GM18858 (cell line): ENCODE measurements at regions not wholly inside any gene's neighbourhood (a gene's known extent, or its start where the extent isn't known, plus 50 kb on each side); places are given as distances from the start of the nearest gene placed in this dataset.
"Not testable (repeated sequence)": the region's sequence is repeated elsewhere in the genome, so short reads cannot be mapped to it uniquely, and the experiment has no call there.

Experiments used
- ATAC-seq: cut with Tn5 transposase; IDR thresholded peaks from one replicate; pipeline ENCODE4 v1.9.1; 2021; ENCODE audit not compliant: unreplicated experiment

DNA sequence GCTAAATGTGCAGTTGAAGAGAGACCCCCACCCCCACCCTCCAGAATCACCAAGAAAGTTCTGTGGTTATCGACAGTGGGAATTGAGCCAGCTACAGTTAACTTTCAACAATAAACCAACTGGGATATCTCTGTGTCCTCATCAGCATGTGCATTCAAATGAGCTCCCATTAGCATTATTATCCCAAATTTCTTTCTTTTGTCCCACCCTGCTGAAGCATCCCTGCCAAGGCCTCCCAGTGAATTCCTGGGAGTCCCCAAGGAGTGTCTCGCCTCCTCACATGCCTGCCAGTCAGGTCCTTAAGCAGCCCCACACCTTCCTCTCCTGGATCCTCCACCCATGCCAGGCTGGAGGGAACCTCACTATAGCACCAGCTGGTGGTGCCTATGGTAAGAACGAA is 422.1 kb upstream of the HNRNPA3 start:
- ATAC-seq, result no peak

DNA sequence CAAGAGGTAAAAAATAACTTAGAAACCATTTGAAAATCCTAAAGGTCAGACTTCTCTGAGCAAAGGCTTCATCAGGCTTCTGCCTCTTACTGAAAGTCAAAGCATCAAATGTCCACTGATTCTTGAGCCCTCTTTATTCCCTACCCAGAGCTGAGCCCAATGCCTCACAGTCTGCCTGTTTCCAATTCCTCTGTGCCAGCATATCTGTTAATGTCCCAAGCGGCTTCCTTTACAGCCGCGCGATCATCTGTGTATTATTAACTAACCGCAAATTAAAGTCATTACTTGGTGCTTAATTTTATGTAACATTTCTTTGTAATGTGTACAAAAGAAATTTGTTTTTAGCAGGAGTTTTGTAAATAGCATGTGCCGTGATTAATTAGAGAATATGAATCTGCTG is 418.8 kb upstream of the HNRNPA3 start:
- no peak for ATAC-seq

DNA sequence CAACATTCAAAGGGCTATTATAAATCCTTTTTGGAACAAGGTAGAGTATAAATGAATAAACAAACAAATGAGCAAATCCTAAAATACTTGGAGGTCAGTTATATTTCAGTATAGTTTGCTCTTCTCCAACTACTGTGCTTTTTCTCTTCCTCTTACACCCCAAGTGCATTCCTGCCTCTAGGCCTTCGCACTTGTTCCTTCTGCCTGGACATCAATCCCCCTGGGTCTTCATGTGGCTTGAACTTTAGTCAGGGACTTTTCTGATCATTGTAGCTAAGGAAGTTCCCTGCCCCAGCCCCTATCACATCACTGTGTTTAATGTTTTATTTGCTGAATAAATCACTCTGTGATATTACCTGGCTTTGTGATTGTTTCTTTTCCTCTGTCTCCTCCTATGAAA is 418.2 kb upstream of the HNRNPA3 start:
- no peak for ATAC-seq

DNA sequence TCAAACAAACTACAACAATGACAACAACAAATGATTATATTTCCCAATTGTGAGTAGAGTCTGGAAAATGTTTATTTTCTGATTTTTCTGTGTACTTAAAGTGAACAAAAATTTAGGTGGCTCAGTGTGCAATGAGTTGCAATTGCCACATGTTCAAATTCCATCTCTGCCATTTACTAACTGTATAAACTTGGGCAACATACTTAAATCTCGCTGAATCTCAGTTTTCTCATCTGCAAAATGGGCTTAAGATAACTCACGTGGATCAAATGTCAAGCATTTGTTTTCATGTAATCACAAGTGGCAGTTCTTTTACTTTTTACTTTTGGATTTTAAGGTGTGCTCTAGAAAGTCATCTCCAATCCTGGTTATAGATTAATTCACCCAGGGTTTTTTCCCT is 416.8 kb upstream of the HNRNPA3 start:
- ATAC-seq, result no peak

DNA sequence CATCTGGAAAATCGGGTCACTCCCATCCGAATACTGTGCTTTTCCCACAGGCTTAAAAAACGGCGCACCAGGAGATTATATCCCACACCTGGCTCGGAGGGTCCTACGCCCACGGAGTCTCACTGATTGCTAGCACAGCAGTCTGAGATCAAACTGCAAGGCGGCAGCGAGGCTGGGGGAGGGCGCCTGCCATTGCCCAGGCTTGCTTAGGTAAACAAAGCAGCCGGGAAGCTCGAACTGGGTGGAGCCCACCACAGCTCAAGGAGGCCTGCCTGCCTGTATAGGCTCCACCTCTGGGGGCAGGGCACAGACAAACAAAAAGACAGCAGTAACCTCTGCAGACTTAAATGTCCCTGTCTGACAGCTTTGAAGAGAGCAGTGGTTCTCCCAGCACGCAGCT is 415.9 kb upstream of the HNRNPA3 start:
- not testable (repeated sequence) for ATAC-seq

DNA sequence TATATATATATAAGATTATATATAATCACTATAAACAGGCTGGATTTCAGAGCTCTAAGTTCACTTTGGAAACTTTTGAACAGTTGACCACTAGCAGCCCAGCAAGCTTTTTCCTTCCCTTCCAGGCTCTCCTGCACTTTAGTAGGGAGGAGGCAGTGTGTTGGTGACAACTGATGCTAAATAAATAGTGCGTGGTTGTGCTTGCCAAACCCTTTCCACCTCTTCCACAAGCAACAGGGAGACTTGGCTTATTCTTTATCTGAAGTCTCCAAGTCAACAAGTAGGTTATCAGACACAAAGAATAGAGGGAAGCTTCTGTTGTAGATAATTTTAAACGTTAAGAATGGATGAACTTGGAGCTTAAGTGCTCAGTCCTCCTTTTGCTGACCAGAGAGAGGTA is 408.2 kb upstream of the HNRNPA3 start:
- ATAC-seq, result no peak

DNA sequence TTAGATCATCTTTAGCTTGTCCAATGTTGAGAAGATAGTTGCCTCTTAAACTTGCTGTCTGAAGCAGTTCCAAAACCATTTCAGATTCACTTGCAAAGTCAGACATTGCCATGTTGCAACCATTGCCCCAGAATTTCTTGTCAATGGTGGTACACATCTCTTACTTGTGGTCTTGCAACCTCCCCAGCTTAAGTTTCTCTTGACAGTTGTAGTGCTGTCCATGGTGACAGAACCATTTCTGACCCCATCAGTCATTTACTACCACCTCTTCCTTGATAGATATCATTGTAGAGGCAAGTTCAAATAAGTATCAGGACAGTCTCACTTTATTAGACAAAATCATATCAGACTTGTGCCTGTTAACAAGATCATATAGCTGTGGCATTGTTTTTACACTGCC is 407.2 kb upstream of the HNRNPA3 start:
- ATAC-seq, result no peak

DNA sequence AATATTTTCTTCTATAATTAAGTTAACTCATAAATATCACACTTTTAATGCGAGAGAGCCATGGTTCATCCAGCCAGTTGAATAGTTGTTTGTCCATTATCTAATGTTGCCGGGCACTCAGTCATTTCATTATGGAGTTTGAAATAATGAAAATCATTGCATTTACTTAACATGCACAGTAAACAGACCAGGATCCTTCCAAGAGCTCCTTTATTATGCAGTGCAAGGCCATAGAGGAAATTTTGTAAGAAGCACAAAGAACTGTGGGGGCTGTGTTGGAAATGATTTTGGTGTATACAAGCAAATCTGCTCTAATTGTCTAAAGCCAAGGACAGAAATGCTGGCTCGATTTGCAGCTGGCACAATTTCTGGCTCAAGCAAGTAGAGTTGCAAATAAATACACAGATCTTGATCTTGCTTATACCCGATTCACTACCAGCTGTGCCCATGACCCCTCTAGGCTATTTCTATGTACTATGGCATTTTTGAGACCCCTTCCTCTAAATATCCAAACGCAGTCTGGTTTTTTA is 400.3 kb upstream of the HNRNPA3 start:
- no peak for ATAC-seq

DNA sequence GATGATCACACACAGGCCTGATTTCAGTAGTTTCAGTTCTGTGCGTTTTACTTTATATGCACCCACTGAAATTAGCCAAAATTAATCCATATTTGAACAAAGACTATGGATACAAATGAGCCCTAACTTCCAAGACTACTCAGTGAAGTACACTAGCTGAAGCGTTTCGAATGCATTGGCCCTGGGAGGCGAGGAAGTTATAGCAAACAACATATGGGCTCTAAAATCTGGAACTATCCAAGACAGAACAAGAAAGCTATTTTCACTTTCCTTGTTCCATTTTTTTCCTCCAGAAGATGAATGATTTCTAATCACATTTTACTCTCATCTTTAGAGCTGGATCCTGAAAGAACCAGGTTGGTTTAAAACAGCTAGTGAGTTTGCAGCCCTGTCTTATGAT is 399.4 kb upstream of the HNRNPA3 start:
- ATAC-seq, result no peak

DNA sequence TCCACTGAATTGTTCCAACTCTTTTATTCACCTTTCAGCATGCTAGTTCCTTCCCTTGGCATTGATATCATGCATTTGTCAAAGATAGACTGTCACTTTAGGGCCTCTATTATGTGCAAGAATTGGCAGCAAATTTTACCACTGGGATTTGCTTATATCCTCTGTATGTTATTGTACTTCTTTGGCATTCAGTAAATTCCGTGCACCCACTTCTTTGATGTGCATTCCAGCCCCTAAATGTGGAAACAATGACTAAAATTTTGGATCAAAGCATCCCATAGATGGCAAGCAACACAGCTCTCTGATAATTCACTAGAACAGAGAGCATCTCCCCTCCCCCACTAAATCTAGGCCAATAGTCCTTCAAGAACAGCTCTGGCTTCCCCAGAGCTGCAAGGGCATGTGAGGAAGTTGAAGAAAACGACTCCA is 399.0 kb upstream of the HNRNPA3 start:
- ATAC-seq, result no peak

DNA sequence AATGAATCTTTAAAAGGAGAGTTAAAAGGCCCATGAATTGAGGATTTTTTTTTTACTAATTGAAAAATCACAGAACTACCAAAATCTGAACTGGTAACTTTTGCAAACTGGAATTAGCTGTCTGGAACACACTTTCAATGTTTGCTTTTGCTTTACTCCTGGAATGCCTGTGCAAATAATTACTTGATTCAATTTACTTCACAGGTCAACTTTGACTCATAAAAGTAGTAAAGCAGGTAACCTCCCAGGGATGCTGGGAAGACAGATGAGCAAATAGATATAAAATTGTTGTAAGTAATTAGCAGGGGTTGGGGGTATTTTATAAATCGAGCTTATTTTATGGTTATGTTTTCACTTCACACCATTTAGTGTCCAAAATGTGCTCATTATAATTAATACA is 398.3 kb upstream of the HNRNPA3 start:
- no peak for ATAC-seq

DNA sequence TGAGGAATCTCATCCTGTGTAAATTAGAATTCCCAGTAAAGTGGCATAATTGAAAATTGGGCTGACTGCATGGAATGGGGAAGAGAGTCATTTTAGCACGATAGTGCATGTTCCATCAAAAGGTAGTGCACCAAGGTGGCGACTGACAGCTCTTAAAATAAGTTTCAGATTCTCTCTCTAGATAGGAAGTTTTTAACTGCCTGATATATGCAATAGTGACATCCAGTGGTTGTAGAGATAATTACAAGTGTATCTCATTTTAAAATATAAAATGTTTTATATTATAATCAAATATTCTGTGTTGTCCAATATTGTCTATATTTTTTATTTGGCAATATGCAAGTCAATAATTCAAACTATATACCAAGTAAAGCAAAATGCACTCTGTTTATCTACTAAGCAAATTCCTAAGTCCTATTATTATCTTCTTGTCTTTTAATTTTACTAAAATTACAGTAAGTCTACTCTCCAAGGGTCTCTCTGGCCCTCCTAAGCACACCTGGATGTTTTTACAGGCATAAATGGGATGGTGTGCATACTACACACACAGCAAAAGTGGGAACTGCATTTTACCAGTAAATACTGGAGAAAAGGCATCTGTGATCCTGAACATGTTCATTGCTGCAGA is 397.7 kb upstream of the HNRNPA3 start:
- no peak for ATAC-seq

DNA sequence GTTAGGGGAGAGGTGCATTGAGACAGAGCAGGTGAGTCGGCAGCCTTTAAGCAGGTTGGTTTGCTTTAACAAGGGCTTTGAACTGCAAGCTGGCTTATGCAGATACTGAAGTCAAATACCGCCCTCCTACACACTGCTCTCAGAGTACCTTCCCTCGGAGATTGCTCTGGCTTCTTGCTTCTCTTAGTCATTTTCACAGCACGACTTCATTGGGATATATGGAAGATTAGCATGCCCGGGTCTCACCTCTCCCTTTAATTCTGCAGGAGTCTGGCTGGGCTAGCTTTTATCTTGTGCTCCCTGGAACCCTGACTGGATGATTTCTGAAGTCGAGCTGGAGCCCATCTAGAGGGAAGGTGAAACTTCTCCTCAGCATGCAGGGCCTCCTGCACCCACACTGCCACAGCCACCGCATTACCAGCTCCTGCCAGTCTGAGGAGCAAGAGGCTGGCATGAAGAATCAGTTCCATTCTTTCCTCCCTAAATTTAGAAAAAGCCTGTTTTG is 395.5 kb upstream of the HNRNPA3 start:
- no peak for ATAC-seq

DNA sequence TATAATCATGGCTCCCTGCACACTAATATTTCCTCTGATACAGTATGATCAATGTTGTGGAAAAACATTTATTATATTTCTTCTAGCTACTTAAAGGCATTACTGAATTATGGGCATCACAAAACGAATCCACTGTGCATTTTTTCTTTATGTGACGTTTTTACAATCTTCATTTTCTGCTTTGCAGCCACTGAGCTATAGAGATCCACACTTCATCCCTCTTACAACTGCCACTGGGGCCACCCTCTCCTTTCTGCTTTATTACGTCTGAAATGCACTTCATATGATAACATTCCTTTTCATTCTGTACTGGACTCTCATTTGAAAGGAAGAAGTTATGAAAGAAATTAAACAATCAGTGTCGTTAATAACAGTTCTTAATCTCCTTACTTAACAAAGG is 394.5 kb upstream of the HNRNPA3 start:
- no peak for ATAC-seq

DNA sequence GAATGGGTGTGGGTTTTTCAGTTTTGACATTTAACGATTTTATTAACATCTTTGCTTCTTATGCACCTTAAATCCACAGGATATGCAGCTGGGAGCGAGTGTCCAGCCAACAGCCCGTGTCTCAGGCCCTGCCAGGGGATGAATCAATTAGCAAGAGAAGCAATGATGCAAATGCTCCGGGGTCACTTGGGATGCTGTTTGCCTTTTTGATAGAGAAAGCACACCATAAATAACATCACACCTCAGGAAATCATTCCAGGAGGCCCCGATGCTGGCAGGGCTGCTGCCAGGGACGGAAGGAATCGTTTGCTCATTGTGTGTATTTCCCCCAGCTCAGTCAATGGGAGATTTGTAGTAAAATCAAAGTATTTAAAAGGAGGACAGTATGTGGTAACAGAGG is 394.0 kb upstream of the HNRNPA3 start:
- ATAC-seq, result no peak

DNA sequence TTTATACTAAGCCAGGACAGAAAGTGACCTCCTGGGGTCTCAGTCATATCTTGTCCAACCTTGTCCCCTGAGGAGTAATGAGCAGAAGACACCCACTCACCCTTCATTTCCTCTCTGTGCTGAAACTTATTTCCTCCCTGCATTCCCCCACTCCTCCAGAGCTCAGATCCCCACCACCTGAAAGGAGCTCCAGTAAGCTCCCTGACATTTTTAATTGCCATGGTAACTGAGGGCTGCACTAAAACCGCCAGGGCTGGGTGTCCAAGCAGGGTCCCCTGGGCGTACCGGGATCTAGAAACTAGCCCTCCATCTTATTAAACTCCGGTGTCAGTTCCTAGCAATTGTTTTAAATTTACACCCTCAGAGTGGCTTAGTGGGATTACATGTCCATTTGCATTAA is 393.3 kb upstream of the HNRNPA3 start:
- ATAC-seq, result no peak

DNA sequence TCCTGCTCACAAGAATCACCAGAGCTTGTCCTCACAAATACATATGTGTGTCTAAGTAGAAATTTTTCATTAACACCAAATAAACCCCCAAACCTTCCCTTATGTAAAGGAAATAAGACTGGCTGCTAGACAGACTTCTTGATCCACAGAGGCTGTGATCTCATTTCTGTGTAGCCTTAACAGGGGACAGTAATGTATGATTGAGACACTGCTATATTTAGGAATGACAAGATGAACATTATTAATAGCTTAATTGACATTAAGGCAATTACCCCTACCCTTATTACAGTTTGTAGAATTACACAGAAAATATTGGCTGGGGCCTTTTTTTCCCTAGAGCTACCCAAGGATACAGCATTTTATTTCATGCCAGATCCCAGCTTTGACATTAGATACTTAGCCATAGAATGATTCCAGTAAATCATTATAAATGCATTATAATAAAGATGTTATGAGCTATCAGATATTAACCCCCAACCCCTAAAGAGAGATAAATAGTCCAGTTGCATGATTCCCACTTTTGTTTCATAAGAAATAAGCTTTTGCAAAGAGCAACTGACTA is 392.1 kb upstream of the HNRNPA3 start:
- no peak for ATAC-seq

DNA sequence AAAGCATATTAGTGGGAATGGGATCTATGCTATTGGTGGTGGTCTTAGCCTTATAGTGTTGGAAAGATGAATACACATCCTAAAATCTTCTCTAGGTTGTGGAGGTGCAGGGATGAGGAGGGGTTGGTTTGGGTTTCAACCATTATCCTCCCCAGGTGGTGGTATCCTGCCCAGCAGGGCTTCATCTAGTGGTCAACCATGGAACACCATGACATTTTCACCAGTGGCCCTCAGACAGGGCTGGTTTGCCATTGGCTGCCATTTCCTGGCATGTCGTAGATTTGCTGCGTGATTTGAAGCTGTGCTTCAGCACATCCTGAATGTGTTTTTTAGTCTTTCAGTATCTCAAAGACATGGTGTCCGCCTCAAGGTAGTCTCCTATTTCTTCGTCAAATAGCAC is 391.2 kb upstream of the HNRNPA3 start:
- ATAC-seq, result no peak

DNA sequence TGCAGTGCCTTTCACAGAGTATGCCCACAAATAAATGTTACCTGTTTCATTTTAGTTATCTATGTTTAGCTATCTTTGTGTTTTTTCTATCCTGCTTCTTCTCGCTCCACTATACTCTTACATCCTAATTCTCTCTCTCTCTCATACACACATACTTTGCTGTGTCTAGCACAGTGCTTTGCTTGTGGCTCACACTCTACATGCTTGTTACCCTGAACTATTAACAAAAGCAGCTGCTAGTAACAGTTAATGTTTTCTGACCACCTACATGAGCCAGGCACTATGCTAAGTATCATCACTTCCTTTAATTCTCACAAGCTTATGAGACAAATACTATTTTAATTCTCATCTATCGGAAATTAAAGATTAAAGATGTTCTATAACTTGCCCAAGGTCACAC is 390.5 kb upstream of the HNRNPA3 start:
- ATAC-seq, result no peak

DNA sequence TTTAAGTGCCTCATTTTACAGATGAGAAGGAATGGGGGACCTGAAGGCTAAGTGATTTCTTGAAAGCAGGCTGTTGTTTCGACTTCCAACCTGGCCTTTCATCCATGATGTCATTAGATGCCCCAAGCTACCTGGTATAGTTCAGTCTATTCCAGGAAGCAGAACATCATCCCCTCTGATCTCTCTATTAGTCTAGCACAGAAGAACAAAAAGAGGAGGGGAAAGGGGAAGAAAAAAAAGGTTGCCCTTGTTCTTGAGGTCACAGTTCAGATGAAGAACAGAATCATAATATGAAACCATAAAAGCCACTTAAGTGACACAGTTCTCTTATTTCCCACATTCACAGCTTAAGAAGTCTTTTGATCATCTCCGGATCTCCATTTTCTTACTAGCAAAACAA is 386.2 kb upstream of the HNRNPA3 start:
- ATAC-seq, result no peak

DNA sequence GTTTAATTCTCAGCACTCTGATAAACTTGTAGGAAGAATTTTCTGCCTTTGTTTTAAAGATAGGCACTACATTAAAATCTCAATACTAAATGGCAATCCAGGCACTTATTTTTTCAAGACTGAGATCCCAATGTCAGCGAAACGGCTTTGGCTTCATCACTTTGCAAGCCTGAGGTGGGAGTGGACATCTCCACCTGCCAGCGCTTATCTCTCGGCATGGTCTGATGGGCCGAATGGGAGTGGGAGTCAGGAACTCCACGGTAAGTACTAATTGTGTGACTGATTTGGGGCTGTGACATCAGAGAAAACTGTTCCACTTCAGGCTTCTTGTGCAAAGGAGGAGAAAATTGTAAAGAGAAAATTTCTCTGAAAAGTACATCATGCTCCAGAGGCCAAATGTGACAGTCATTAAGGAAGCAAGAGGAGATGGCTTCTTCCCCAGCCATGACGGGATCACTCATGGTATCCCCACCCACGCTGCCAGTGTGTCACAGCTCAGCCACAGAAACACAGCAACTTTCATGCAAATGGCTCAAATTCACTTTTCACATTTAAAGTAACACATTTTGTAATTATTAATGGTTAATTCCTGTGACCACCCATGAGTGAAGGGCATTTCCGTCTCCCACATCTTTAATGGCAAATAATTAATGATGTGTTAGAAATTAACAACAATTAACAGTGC is 385.5 kb upstream of the HNRNPA3 start:
- ATAC-seq, result no peak

DNA sequence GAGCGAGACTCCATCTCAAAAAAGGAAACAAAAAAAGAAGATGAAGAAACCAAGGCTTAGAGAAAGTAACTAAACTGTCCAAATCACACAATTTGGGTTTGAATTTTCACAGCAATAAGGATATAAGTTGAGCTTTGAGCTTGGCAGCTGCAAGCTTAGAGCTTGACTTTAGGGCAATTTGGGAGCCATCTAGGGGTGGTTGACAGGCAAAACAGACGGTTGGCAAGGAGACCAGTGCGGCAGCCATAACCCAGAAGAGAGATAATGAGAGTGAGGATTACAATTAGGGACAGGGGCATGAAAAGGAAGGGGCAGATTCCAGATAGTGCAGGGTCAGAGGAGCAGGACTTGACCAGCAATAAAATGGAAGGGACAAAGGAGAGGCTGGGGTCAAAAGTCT is 382.2 kb upstream of the HNRNPA3 start:
- no peak for ATAC-seq
